ENCODE measurements at regions not wholly inside any gene's neighbourhood (a gene's known extent, or its start where the extent isn't known, plus 50 kb on each side); places are given as distances from the start of the nearest gene placed in this dataset.
"Not testable (repeated sequence)": the region's sequence is repeated elsewhere in the genome, so short reads cannot be mapped to it uniquely, and the experiment has no call there.

GRCh38 chr1:54474310-54475251, 68.4 kb upstream of the SSBP3 start:
- peak; percentile 72 for DNase-seq

- no peak for DNase-seq
These were observed 65.4 kb upstream of the SSBP3 start for GRCh38 chr1:54471588-54471987.

- DNase-seq = not testable (repeated sequence)
These were observed 63.2 kb upstream of the SSBP3 start for GRCh38 chr1:54469444-54469843.

- peak; percentile 17 for DNase-seq
These were observed 62.3 kb upstream of the SSBP3 start for GRCh38 chr1:54468288-54469084.

- no peak for DNase-seq
These were observed 59.2 kb upstream of the SSBP3 start for GRCh38 chr1:54465351-54465811.

- DNase-seq = no peak
These were observed 58.4 kb upstream of the SSBP3 start for GRCh38 chr1:54464477-54465146.

GRCh38 chr1:54464031-54464476, 57.9 kb upstream of the SSBP3 start:
- no peak for DNase-seq

GRCh38 chr1:54463259-54464030, 57.3 kb upstream of the SSBP3 start:
- DNase-seq = no peak

GRCh38 chr1:54462597-54463258, 56.5 kb upstream of the SSBP3 start:
- DNase-seq = no peak

DNA sequence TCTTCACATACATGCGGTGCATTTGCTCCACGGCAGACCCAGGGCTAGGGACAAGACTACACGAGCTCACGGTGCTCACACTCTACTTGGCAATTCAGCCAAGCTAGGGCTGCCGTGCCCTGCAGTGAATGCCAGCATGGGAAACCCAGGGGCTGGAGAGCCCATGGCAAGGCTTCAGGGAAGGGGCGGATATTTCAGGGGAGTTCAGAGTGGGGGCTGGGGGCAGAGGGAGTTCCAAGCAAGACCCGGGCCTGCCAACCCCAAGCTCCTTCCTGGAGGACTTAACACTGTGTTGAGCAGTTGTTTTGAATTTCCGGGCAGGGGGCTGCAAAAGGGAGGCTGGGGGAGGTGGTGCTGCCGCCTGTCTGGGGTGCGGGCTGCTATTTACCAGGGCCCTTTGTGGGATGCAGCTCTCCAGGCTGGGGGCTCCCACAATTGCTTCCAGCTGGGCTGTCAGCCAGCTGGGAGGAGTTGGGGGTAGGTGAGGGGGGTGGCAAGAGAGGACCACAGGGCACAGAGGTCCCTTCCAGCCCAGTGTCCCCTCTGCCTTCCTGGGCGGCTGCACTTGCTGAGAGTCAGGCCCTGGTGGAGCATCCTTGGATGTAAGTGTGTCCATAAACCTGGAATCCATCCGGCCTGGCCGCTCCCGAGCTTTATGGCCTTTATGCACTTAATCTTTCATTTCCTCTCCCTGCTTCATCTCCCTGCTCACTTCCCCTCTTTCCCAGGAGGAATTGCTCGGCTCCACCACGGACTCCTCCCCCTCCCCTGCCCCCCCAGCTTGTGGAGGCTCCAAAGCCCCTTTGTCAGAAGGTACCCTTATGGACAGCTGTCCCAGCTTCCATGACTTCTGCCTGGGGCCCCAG, 55.8 kb upstream of the SSBP3 start:
- DNase-seq = no peak

- peak; percentile 28 for DNase-seq
These were observed 54.7 kb upstream of the SSBP3 start for GRCh38 chr1:54460861-54461387.

DNA sequence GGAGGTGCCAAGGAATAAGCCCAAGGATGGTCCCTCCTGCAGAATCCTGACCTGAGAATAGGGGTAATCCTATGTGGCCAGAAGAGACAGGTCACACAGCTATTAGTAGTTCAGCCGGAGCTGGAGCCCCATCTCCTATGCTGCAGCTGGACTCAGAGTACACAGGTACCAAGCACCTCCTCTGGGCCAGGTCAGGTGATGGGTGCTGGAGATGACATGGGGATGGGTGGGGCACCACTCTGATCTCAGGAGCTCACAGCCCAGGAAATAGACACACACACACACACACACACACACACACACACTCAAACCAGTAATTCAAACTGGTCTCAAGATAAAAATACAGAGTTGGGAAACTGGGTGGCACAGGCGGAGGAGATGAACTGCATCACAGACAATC, 54.2 kb upstream of the SSBP3 start:
- peak; percentile 78 for DNase-seq

GRCh38 chr1:54459726-54460191, 53.6 kb upstream of the SSBP3 start:
- DNase-seq = peak; percentile 59

DNA sequence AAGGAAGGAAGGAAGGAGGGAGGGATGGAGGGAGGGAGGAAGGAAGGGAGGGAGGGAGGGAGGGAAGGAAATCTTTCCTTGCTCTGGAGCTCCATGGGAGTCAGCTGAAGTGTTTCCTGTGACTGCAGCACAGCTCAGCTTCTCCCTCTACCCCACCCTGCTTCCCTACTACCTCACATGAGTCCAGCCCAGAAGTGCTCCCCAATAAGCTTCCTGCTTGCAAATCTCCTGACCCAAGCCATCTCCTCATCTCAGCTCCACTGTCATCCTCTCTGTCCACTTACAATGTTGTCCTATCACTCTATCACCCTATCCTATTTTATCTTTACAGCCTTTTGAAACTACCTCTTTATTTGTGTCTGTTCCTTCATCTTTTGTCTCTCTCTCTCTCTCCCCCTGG, 52.9 kb upstream of the SSBP3 start:
- no peak for DNase-seq

GRCh38 chr1:54456921-54457529, 50.8 kb upstream of the SSBP3 start:
- no peak for DNase-seq

DNA sequence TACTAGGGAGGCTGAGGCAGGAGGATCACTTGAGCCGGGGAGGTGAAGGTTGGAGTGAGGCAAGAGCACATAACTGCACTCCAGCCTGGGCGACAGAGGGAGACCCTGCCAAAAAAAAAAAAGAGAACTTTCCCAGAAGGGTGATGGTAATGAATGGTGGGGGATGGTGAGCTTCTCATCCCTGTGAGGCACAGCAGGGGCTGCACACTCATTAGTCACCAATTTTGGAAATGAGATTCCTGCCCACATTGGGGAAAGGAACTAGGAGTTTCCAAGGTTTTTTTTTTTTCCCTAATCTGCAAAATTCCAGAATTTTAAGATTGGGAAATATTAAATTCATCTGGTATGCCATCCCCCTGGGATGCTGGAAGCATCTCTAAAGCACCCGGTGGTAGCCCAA, 50.2 kb upstream of the SSBP3 start:
- DNase-seq = no peak
